PC-3 (cell line): ENCODE measurements at regions not wholly inside any gene's neighbourhood (a gene's known extent, or its start where the extent isn't known, plus 50 kb on each side); places are given as distances from the start of the nearest gene placed in this dataset.

ENCODE experiments used
- ATAC-seq: fragments of 200-7000 bp; cut with Tn5 transposase; 2 replicates; pipeline ENCODE4 v1.9.1; 2020; ENCODE audit warnings: mild to moderate bottlenecking, moderate library complexity
- BruUV-seq: library from RNA; stranded (reverse); fragments of 400-500 nt; replicated peaks from 2 replicates; lab custom pipeline; 2021; lab: Mats Ljungman, UMichigan
- CTCF ChIA-PET: fragments of 300-600 bp; sonication (Branson Sonifier 250); formaldehyde crosslinking; loops from one replicate; lab custom pipeline; 2022; ENCODE audit warnings: antibody characterized with exemption; lab: Charles Lee
- POLR2A ChIA-PET: fragments of 300-600 bp; sonication (Branson Sonifier 250); formaldehyde crosslinking; loops from one replicate; lab custom pipeline; 2022; ENCODE audit warnings: antibody characterized with exemption; ENCODE audit not compliant: unreplicated experiment; lab: Charles Lee
- DNase-seq: peaks from one replicate; pipeline ENCODE4 v3.0.0-alpha.2; 2015
- H2AFZ ChIP-seq: fragments of 300-600 bp; sonication (generic); 2 replicates; pipeline ENCODE4 v1.6.0; 2016; ENCODE audit warnings: antibody characterized with exemption, low read length
- H3F3A ChIP-seq: fragments of 300-600 bp; sonication (generic); one replicate; pipeline ENCODE4 v1.6.0; 2017; ENCODE audit warnings: antibody characterized with exemption, low read length, control low read depth, mild to moderate bottlenecking; ENCODE audit not compliant: unreplicated experiment
- H3K27ac ChIP-seq: fragments of 300-600 bp; sonication (generic); 2 replicates; pipeline ENCODE4 v1.5.1; 2016; ENCODE audit warnings: mild to moderate bottlenecking, low read length
- H3K27me3 ChIP-seq: fragments of 300-600 bp; sonication (generic); 2 replicates; pipeline ENCODE4 v1.6.1; 2016; ENCODE audit warnings: low read length, mixed read lengths
- H3K36me3 ChIP-seq: fragments of 300-600 bp; sonication (generic); 2 replicates; pipeline ENCODE4 v1.6.1; 2016; ENCODE audit warnings: low read depth, mixed run types, low read length, mixed read lengths
- H3K4me1 ChIP-seq: fragments of 300-600 bp; sonication (generic); 2 replicates; pipeline ENCODE4 v1.5.1; 2016; ENCODE audit warnings: low read length; ENCODE audit not compliant: insufficient read depth
- H3K4me2 ChIP-seq: fragments of 300-600 bp; sonication (generic); 2 replicates; pipeline ENCODE4 v1.6.0; 2016; ENCODE audit warnings: low read length
- H3K4me3 ChIP-seq: fragments of 300-600 bp; sonication (generic); 2 replicates; pipeline ENCODE4 v1.5.1; 2016; ENCODE audit warnings: mild to moderate bottlenecking, low read length, mixed read lengths
- H3K79me2 ChIP-seq: fragments of 300-600 bp; sonication (generic); 2 replicates; pipeline ENCODE4 v1.6.1; 2017; ENCODE audit warnings: low read length, mixed read lengths
- H3K9ac ChIP-seq: fragments of 300-600 bp; sonication (generic); 2 replicates; pipeline ENCODE4 v1.6.0; 2016; ENCODE audit warnings: mild to moderate bottlenecking, low read length
- H3K9me2 ChIP-seq: fragments of 300-600 bp; sonication (generic); replicated peaks from 2 replicates; pipeline ENCODE4 v1.6.1; 2016; ENCODE audit warnings: mixed run types, low read length, mixed read lengths
- H3K9me3 ChIP-seq: fragments of 300-600 bp; sonication (generic); 2 replicates; pipeline ENCODE4 v1.6.1; 2016; ENCODE audit warnings: low read length, mixed read lengths
- H4K20me1 ChIP-seq: fragments of 300-600 bp; sonication (generic); 2 replicates; pipeline ENCODE4 v1.6.1; 2016; ENCODE audit warnings: low read length, mixed read lengths
- CTCF ChIP-seq: fragments of 300-600 bp; sonication (generic); conservative IDR thresholded peaks from 2 replicates; pipeline ENCODE4 v1.5.1; 2017; ENCODE audit warnings: antibody characterized with exemption, low read depth, mild to moderate bottlenecking, low read length
- EZH2 ChIP-seq: fragments of 300-600 bp; sonication (generic); IDR thresholded peaks from one replicate; pipeline ENCODE4 v1.6.1; 2017; ENCODE audit warnings: antibody characterized with exemption, mild to moderate bottlenecking, low read length; ENCODE audit not compliant: unreplicated experiment
- EZH2phosphoT487 ChIP-seq: fragments of 300-600 bp; sonication (generic); IDR thresholded peaks from 2 replicates; pipeline ENCODE4 v1.6.1; 2018; ENCODE audit warnings: mild to moderate bottlenecking, antibody characterized with exemption, low read length, borderline replicate concordance
- intact Hi-C: fragments of 100-400 bp; cut with micrococcal nuclease; formaldehyde crosslinking; loops from 2 replicates; pipeline ENCODE4 v1.9.0; 2023

GRCh38 chr21:16071092-16071491 is 341.3 kb downstream of the USP25 start:
- H3K4me3 ChIP-seq: no peak overlapping the region

GRCh38 chr21:16071761-16072160 is 342.0 kb downstream of the USP25 start:
- Histone ChIP-seq H3K27me3 (peaks cover 21% of the 10 kb centered on the region), H2AFZ (no peak overlapping the region), H3K9me3 (no peaks in the 10 kb centered on the region), H3K79me2 (no peaks in the 10 kb centered on the region), H3K4me3 (no peak overlapping the region), H3K4me1 (peaks cover 7% of the 10 kb centered on the region), H3K9ac (no peak overlapping the region), H3K36me3 (no peaks in the 10 kb centered on the region), H3K4me2 (no peak overlapping the region), H4K20me1 (no peaks in the 10 kb centered on the region), H3K9me2 (no peaks in the 10 kb centered on the region), H3K27ac (no peak overlapping the region), H3F3A (no peaks in the 10 kb centered on the region)
- no peak for ATAC-seq
- POLR2A ChIA-PET: no interaction called here
- TF ChIP-seq EZH2 (no peak), CTCF (no peak), EZH2phosphoT487 (no peak)
- intact Hi-C loops: no loop called here
- no TSS peak for BruUV-seq
- CTCF ChIA-PET: no interaction called here
- DNase-seq: no peak

More at GRCh38 chr21:16071092-16071491, 341.3 kb downstream of the USP25 start:
- ChIA-PET POLR2A (no interaction called here), CTCF (no interaction called here)
- Histone ChIP-seq H3K9me3 (no peaks in the 10 kb centered on the region), H3K4me1 (peaks cover 7% of the 10 kb centered on the region), H3K9me2 (no peaks in the 10 kb centered on the region), H4K20me1 (no peaks in the 10 kb centered on the region), H3K27ac (no peak overlapping the region), H3K36me3 (no peaks in the 10 kb centered on the region), H2AFZ (no peak overlapping the region), H3K4me2 (peak overlapping the region; percentile 74; the same call in 1 of the 2 replicates), H3K79me2 (no peaks in the 10 kb centered on the region), H3K27me3 (peaks cover 21% of the 10 kb centered on the region), H3K9ac (no peak overlapping the region), H3F3A (no peaks in the 10 kb centered on the region)
- TF ChIP-seq EZH2phosphoT487: no peak
- no TSS peak for BruUV-seq
- DNase-seq (no peak), ATAC-seq (no peak)
- intact Hi-C loops: no loop called here

- no TSS peak for BruUV-seq
- H3K9me2 ChIP-seq: no peaks in the 10 kb centered on the region
- no peaks in the 10 kb centered on the region for H3K36me3 ChIP-seq
- no peak overlapping the region for H3K4me2 ChIP-seq
- no peak overlapping the region for H3K27ac ChIP-seq
- ChIA-PET CTCF (interaction anchor here (0.6 kb wide), 1 partner anchor 267 kb away, joined by 3 read pairs; no protein-coding TSS in a partner anchor), POLR2A (no interaction called here)
- ATAC-seq (no peak), DNase-seq (no peak)
- TF ChIP-seq EZH2phosphoT487: no peak
- no peak for TF ChIP-seq CTCF
- no peak for TF ChIP-seq EZH2
- H3K4me1 ChIP-seq: peaks cover 7% of the 10 kb centered on the region
- intact Hi-C loops: no loop called here
- no peaks in the 10 kb centered on the region for H4K20me1 ChIP-seq
- H3F3A ChIP-seq: no peaks in the 10 kb centered on the region
- H3K27me3 ChIP-seq: peaks cover 21% of the 10 kb centered on the region
- no peaks in the 10 kb centered on the region for H3K79me2 ChIP-seq
- H3K4me3 ChIP-seq: no peak overlapping the region
- H2AFZ ChIP-seq: no peak overlapping the region
- H3K9ac ChIP-seq: no peak overlapping the region
- no peaks in the 10 kb centered on the region for H3K9me3 ChIP-seq
These were observed 342.4 kb downstream of the USP25 start for GRCh38 chr21:16072221-16072620.
